Thymus (tissue), 11 donors: ENCODE measurements at regions not wholly inside any gene's neighbourhood (a gene's known extent, or its start where the extent isn't known, plus 50 kb on each side); places are given as distances from the start of the nearest gene placed in this dataset.

Source experiments
- DNase-seq, 9 donors: peaks; one replicate each; pipeline ENCODE4 v3.0.0-alpha.2; 2013; ENCODE audit warnings: low spot score in 9 of 9, low read depth in 6 of 9, missing footprints in 1 of 9
- H3K27ac ChIP-seq, 2 donors: one replicate each; pipeline ENCODE4 v1.5.1; 2013; ENCODE audit warnings: control low read depth in 1 of 2, low read depth in 1 of 2, low read length in 1 of 2, mild to moderate bottlenecking in 1 of 2, moderate library complexity in 1 of 2
- H3K27me3 ChIP-seq, 2 donors: one replicate each; pipeline ENCODE4 v1.5.1; 2013; ENCODE audit warnings: low read length in 1 of 2; ENCODE audit not compliant: control insufficient read depth in 2 of 2, insufficient read depth in 1 of 2
- H3K36me3 ChIP-seq, 2 donors: one replicate each; pipeline ENCODE4 v1.5.1; 2013; ENCODE audit warnings: low read length in 1 of 2, mild to moderate bottlenecking in 1 of 2, moderate library complexity in 1 of 2; ENCODE audit not compliant: control insufficient read depth in 2 of 2, insufficient read depth in 2 of 2
- H3K4me1 ChIP-seq, 2 donors: one replicate each; pipeline ENCODE4 v1.5.1; 2013; ENCODE audit warnings: low read length in 2 of 2; ENCODE audit not compliant: control insufficient read depth in 2 of 2, insufficient read depth in 2 of 2
- H3K4me3 ChIP-seq, 2 donors: one replicate each; pipeline ENCODE4 v1.5.1; 2013; ENCODE audit warnings: low read length in 2 of 2, control low read depth in 1 of 2, mild to moderate bottlenecking in 1 of 2
- H3K9me3 ChIP-seq, 2 donors: one replicate each; pipeline ENCODE4 v1.5.1; 2013; ENCODE audit warnings: low read length in 1 of 2, mild to moderate bottlenecking in 1 of 2; ENCODE audit not compliant: control insufficient read depth in 2 of 2, insufficient read depth in 1 of 2
- WGBS: extraction: QIAGEN DNeasy Blood & Tissue Kit; methylation state at CpG from one replicate; pipeline ENCODE4 v1.1.7; 2013; 5-methylcytosine and 5-hydroxymethylcytosine counted together
- donor health status: healthy.

DNA sequence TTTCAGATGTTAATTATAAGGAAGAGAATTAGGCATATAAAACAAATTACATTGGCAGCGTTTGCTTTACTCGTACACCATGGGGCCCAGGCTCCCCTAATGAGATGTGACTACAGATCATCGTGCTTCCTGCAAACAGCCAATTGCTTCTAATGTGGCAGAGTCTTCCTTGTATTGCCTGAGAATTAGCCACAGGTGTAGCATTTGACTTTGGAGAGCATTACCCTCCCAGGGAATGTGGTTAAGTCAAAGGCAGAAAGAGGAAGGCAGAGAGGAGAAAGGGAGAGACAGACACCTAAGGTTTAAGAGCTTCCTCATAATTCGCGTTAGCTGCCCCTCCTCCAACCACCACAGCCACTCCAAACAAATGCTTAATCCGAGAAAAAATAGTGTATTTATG, 97.0 kb downstream of the MID1IP1 start:
- Histone ChIP-seq H3K27me3 (no peaks in the 10 kb centered on the region), H3K4me3 (no peak overlapping the region), H3K9me3 (no peaks in the 10 kb centered on the region), H3K4me1 (peaks cover 0 to 14% of the 10 kb centered on the region in 2 donors), H3K27ac (peak overlapping the region in 1 of 2 donors; percentile 40), H3K36me3 (no peaks in the 10 kb centered on the region)
- peak in 1 of 9 donors; percentile 36 for DNase-seq
- WGBS, result 7% methylated on average over 6 of the region's 6 CpGs

DNA sequence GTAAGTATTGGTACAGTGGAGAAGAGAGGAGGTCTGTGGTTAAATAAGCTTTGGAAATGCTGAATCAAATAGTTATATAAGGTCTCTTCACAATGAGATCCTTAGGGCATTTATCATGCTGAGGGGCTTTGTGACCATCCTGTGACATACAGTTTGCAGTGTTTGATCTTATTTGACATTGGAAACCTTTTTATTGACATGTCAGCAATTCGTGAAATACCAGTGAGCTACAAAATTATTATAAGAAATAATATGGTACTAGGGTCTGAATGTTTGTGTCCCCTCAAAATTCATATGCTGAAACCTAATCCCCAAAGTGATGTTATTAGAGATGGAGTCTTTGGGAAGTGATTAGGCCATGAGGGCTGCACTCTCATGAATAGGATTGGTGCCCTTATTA, 98.4 kb downstream of the MID1IP1 start:
- peaks cover 0 to 14% of the 10 kb centered on the region in 2 donors for H3K4me1 ChIP-seq
- no peaks in the 10 kb centered on the region for H3K27me3 ChIP-seq
- 93% methylated on average over 1 of the region's 1 CpG for WGBS
- H3K9me3 ChIP-seq, result no peaks in the 10 kb centered on the region
- no peak overlapping the region for H3K4me3 ChIP-seq
- no peaks in the 10 kb centered on the region for H3K36me3 ChIP-seq
- no peak overlapping the region for H3K27ac ChIP-seq
- DNase-seq, result no peak

DNA sequence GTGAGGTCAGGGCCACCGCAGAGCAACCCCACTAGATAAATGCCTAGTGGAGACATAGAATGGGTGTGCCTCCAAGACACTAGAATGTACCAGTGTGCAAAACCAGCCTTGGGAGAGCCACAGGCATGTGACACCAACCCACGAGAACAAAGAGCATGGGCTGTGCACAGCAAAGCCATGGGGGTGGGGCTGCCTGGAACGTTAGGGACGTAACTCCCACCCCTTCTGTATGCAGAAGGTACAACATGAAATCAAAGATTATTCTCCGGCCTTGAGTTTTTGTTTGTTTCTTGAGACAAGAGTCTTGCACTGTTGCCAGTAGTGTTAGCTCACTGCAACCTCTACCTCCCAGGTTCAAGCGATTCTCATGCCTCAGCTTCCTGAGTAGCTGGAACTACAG, 99.5 kb downstream of the MID1IP1 start:
- Histone ChIP-seq H3K27me3 (no peaks in the 10 kb centered on the region), H3K36me3 (no peaks in the 10 kb centered on the region), H3K27ac (no peak overlapping the region), H3K9me3 (no peaks in the 10 kb centered on the region), H3K4me3 (no peak overlapping the region), H3K4me1 (peaks cover 0 to 14% of the 10 kb centered on the region in 2 donors)
- 89% methylated on average over 6 of the region's 6 CpGs for WGBS
- no peak for DNase-seq

DNA sequence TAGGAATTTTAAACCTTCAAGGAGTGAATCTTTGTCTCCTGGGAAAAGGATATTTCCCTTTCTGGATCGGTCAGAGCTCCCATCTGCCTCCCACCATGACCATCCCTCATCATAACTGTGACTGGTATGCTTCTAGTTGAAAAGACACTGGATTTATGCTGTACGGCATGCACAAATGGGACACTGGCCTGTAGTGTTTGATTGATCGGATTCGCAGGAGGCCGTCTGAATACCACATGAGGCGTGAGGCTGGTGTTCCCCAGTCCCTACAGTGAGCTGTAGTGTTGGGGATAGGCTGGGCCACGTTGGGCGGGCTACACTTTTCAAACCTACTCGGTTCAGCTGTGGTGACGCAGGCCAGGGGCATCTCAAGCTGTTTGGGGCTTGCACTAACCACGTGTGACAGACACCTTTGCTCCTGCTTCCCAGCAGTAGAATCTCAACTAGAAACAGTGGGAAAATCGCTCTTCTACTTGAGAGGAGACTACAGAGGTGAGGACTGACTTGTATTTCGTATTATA, 101.8 kb downstream of the MID1IP1 start:
- no peaks in the 10 kb centered on the region for H3K27me3 ChIP-seq
- peaks cover 0 to 6% of the 10 kb centered on the region in 2 donors for H3K4me1 ChIP-seq
- no peaks in the 10 kb centered on the region for H3K9me3 ChIP-seq
- H3K36me3 ChIP-seq, result no peaks in the 10 kb centered on the region
- DNase-seq, result no peak
- WGBS, result 92% methylated on average over 13 of the region's 13 CpGs
- H3K27ac ChIP-seq, result no peak overlapping the region
- no peak overlapping the region for H3K4me3 ChIP-seq

DNA sequence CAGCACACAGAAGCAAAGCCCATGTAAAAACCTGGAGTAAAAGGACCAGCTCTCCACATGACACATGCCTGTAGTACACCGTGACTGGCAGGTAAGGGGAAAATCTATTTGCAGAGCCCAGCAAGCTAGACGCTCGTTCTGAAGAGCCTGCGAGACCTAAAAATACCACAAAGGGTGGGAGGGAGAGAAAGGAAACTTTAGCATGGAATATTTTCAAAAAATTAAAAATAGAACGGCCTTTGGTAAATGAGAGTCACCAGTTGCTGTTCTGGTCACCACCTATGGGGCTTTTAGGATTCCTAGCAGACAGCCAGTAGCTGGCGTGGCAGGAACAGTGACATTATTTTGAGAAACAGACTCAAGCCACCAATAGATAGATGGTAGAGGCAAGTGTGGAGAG, 115.5 kb downstream of the MID1IP1 start:
- H3K27me3 ChIP-seq, result no peaks in the 10 kb centered on the region
- no peak overlapping the region for H3K27ac ChIP-seq
- no peak overlapping the region for H3K4me3 ChIP-seq
- peaks cover 13 to 31% of the 10 kb centered on the region in 2 donors for H3K4me1 ChIP-seq
- H3K36me3 ChIP-seq, result no peaks in the 10 kb centered on the region
- WGBS, result 76% methylated on average over 6 of the region's 6 CpGs
- no peaks in the 10 kb centered on the region for H3K9me3 ChIP-seq
- peak in 1 of 9 donors; percentile 39 for DNase-seq

DNA sequence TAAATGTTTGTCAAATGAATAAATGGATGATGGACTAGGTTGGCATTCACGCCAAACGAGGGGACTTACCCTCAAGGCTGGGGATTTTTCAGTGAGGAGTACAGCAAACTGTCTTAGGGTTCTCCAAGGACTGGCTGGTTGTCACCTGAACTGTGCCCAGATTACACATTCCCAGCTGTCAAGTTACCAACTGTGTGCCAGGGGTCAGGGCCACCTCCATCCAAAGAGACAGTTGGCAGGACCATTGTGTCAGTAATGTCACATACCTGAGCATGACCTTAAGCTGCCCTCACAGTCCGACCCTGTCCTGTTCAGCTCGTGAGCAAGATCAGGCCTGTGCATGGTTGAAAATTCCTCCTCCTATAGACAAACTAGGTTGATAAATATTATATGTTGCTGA, 116.7 kb downstream of the MID1IP1 start:
- no peaks in the 10 kb centered on the region for H3K9me3 ChIP-seq
- no peak for DNase-seq
- no peaks in the 10 kb centered on the region for H3K36me3 ChIP-seq
- H3K27me3 ChIP-seq, result no peaks in the 10 kb centered on the region
- H3K4me1 ChIP-seq, result peaks cover 11 to 21% of the 10 kb centered on the region in 2 donors
- H3K4me3 ChIP-seq, result no peak overlapping the region
- 100% methylated on average over 4 of the region's 4 CpGs for WGBS
- no peak overlapping the region for H3K27ac ChIP-seq

DNA sequence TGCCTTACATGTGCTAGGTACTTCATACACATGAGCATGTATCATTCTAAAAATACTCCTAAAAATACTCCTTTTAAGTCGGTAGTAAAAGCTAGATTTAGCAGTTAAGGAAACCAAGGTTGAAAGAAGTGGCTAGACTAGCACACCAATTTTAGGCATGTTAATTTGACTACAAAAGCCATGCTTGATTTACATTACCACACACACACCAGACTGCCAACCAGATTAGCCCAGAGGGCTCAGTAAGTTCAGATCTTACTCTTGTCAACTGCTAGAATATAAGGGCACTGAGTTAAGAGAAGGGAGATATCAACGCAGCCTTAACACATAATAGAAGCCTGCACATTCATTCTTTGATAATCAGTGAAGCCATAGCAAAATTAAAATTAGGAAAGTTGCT, 117.9 kb downstream of the MID1IP1 start:
- no peaks in the 10 kb centered on the region for H3K9me3 ChIP-seq
- H3K4me1 ChIP-seq, result peaks cover 9 to 20% of the 10 kb centered on the region in 2 donors
- WGBS, result 72% methylated on average over 2 of the region's 2 CpGs
- DNase-seq, result no peak
- H3K27me3 ChIP-seq, result no peaks in the 10 kb centered on the region
- no peaks in the 10 kb centered on the region for H3K36me3 ChIP-seq
- H3K27ac ChIP-seq, result no peak overlapping the region
- H3K4me3 ChIP-seq, result no peak overlapping the region

DNA sequence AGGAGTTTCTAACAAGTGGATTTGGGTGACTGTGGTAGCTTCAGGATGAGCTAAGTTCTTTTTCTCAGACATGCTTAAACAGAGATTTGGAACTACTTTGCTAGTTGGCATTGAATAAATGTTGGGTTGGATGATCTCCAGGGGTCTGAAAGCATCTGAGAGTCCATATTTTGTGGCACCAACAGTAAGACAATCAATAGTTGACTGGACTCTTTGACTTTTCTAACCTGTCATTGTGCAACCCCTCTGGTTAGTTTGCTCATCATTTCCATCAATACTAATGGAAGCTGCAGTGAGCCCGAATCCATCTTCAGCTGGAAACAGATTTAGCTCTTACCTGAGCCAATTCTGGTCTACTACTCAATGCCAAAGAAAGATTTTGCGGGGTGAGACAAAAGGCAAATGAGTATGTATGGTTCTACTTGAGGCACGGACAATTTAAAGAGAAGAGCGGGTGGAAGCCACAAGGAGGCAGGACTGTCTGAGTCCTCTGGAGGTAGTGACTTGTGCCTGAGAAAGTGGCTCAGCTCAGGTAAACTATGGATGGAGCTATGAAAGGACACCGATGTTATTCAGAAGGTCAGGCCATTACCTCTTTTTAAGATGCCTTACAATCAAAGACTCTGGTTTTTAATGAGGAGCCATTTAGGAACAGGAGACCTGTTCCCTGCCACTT, 118.7 kb downstream of the MID1IP1 start:
- Histone ChIP-seq H3K27ac (no peak overlapping the region), H3K27me3 (no peaks in the 10 kb centered on the region), H3K4me1 (peaks cover 9 to 20% of the 10 kb centered on the region in 2 donors), H3K4me3 (no peak overlapping the region), H3K9me3 (no peaks in the 10 kb centered on the region), H3K36me3 (no peaks in the 10 kb centered on the region)
- no peak for DNase-seq
- over 99% methylated on average over 5 of the region's 5 CpGs for WGBS

DNA sequence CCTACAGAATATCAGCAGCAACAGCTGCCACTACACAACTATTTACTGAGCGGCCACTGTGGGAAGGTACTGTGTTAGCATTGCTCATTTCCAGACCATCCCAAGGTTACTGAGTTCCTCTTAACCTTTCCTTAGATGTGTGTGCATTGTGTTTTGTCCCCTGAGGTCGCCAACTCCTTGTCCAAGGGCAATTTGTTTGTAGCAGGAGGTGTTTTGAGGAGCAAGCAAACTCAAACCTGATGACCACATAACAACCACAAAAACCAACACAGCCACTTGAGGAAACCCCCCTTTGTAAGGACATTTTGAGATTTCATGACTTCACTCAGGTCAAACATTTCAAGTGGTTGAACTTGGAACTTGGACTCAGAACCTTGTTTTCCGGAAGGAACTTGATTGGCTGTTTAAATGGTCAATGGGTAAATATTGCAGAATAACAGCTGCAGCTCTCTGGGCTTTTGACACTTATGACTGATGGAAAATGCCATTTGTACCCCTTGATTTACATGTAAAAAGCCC, 122.3 kb downstream of the MID1IP1 start:
- H3K4me1 ChIP-seq, result no peaks in the 10 kb centered on the region
- H3K9me3 ChIP-seq, result no peaks in the 10 kb centered on the region
- H3K27me3 ChIP-seq, result no peaks in the 10 kb centered on the region
- no peak overlapping the region for H3K27ac ChIP-seq
- H3K36me3 ChIP-seq, result no peaks in the 10 kb centered on the region
- 98% methylated on average over 3 of the region's 3 CpGs for WGBS
- DNase-seq, result no peak
- H3K4me3 ChIP-seq, result no peak overlapping the region
